RWPE1 (cell line): ENCODE measurements at regions not wholly inside any gene's neighbourhood (a gene's known extent, or its start where the extent isn't known, plus 50 kb on each side); places are given as distances from the start of the nearest gene placed in this dataset.

ENCODE experiments used
- CTCF ChIA-PET: fragments of 350-600 bp; sonication (Branson Sonifier 250); formaldehyde crosslinking; extraction: SDS; loops from one replicate; lab custom pipeline; 2021; lab: Yijun Ruan, JAX
- POLR2A ChIA-PET: fragments of 400-600 bp; formaldehyde crosslinking; extraction: SDS; loops from one replicate; lab custom pipeline; 2020; ENCODE audit warnings: antibody characterized with exemption; ENCODE audit not compliant: low non-redundant PET; lab: Yijun Ruan, JAX
- DNase-seq: peaks from one replicate; pipeline ENCODE4 v3.0.0; 2012; ENCODE audit warnings: low spot score
- H3K27ac ChIP-seq: fragments of 450-650 bp; 2 replicates; pipeline ENCODE4 v1.5.1; 2017
- CTCF ChIP-seq: fragments of 450-650 bp; conservative IDR thresholded peaks from 2 replicates; pipeline ENCODE4 v1.5.1; 2017; ENCODE audit warnings: low read depth, mild to moderate bottlenecking

- TF ChIP-seq CTCF = no peak
- POLR2A ChIA-PET = no interaction called here
- CTCF ChIA-PET = interaction anchor here (0.9 to 1.9 kb wide), 3 partner anchors 8 to 306 kb away, joined by 3 to 9 read pairs (median 4); no protein-coding TSS in a partner anchor
- H3K27ac ChIP-seq = no peak overlapping the region
- DNase-seq = no peak
Measured at GRCh38 chr4:53921856-53922255, 142.5 kb downstream of the CHIC2 start.

GRCh38 chr4:53920883-53921282 lies 143.5 kb downstream of the CHIC2 start:
- H3K27ac ChIP-seq = no peak overlapping the region
- DNase-seq = no peak
- no peak for TF ChIP-seq CTCF
- POLR2A ChIA-PET = interaction anchor here (0.6 kb wide), 1 partner anchor 20 kb away, joined by 3 read pairs; no protein-coding TSS in a partner anchor
- CTCF ChIA-PET = interaction anchor here (0.6 to 1.9 kb wide), 5 partner anchors 9 to 1557 kb away, joined by 3 to 9 read pairs (median 4); no protein-coding TSS in a partner anchor

- ChIA-PET CTCF (interaction anchor here (1.5 to 1.9 kb wide), 2 partner anchors 10 to 314 kb away, joined by 9 to 10 read pairs; no protein-coding TSS in a partner anchor), POLR2A (no interaction called here)
- H3K27ac ChIP-seq = no peak overlapping the region
- no peak for DNase-seq
- TF ChIP-seq CTCF = no peak
Measured at GRCh38 chr4:53920116-53920515, 144.3 kb downstream of the CHIC2 start.

- ChIA-PET CTCF (interaction anchor here (0.6 to 1.5 kb wide), 3 partner anchors 202 to 315 kb away, joined by 4 to 10 read pairs (median 6); no protein-coding TSS in a partner anchor), POLR2A (no interaction called here)
- H3K27ac ChIP-seq = no peak overlapping the region
- no peak for DNase-seq
- no peak for TF ChIP-seq CTCF
Measured at GRCh38 chr4:53919535-53919934, 144.9 kb downstream of the CHIC2 start.

GRCh38 chr4:53917729-53918128 lies 146.7 kb downstream of the CHIC2 start:
- TF ChIP-seq CTCF = no peak
- peak; percentile 81 for DNase-seq
- ChIA-PET POLR2A (no interaction called here), CTCF (no interaction called here)
- no peak overlapping the region for H3K27ac ChIP-seq

- H3K27ac ChIP-seq = no peak overlapping the region
- peak; percentile 38 for DNase-seq
- ChIA-PET CTCF (interaction anchor here (0.6 to 0.8 kb wide), 2 partner anchors 301 to 1120 kb away, joined by 3 to 5 read pairs; no protein-coding TSS in a partner anchor), POLR2A (no interaction called here)
- TF ChIP-seq CTCF = no peak
Measured at GRCh38 chr4:53916431-53916889, 147.9 kb downstream of the CHIC2 start.
